Activated CD8-positive, alpha-beta memory T cell treated with anti-CD3 and anti-CD28 coated beads for 36 hours (primary cell): ENCODE measurements at regions not wholly inside any gene's neighbourhood (a gene's known extent, or its start where the extent isn't known, plus 50 kb on each side); places are given as distances from the start of the nearest gene placed in this dataset.

ENCODE experiments used
- CTCF ChIA-PET: fragments of 350-600 bp; sonication (Branson Sonifier 250); formaldehyde crosslinking; loops from one replicate; lab custom pipeline; 2021; ENCODE audit warnings: antibody characterized with exemption; lab: Charles Lee
- POLR2A ChIA-PET: fragments of 350-600 bp; sonication (Branson Sonifier 250); formaldehyde crosslinking; loops from one replicate; lab custom pipeline; 2021; ENCODE audit warnings: antibody characterized with exemption; lab: Charles Lee

DNA sequence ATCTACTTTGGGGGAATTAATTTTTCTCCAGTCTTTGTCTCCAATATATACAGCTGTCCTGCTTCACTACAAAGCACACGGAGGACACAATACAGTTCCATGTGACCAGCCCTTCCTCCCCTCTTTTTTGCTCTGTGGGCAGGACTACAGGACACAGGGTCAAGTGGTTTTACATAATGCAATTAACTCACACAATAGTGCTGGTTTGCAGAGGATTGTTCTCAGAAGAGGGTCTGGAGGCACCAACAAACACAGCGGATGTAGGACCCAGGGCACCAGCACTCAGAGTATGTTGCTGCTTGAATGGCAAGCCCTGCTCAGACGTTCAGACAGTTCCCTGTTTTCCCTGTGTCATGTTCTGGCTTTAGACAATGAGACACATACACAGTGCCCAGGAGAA lies 52.0 kb upstream of the NPTX2 start:
- CTCF ChIA-PET: no interaction called here
- POLR2A ChIA-PET: no interaction called here

DNA sequence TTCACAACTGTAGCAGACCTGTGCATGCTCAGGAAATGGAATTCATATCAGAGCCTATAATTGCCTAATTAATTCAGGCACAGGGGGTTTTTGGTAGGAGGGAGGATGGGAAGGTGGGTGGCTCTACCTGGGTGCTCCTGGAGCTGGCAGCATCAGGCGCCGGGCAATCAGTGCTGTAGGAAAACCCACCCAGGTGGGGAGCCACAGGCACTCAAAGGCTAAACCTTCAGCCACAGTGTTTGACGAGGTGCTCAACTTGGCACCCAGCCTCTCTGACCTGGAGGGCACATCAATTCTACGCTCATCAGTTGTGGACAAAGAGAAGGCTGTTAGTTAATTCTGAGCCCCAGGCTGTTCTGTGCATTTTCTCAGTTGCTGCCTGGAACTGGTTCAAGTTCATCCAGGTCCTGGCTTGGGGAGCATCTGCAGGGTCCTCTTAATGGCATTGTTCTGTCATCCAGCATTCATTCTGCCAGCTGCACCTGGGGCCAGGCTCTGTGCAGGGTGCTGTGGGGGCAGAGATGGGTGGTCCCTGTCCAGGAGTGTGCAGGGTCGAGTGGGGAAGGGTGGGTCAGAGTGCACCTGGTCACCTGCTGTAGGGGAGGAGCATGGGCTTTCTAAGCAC lies 54.1 kb upstream of the NPTX2 start:
- CTCF ChIA-PET: no interaction called here
- POLR2A ChIA-PET: no interaction called here

DNA sequence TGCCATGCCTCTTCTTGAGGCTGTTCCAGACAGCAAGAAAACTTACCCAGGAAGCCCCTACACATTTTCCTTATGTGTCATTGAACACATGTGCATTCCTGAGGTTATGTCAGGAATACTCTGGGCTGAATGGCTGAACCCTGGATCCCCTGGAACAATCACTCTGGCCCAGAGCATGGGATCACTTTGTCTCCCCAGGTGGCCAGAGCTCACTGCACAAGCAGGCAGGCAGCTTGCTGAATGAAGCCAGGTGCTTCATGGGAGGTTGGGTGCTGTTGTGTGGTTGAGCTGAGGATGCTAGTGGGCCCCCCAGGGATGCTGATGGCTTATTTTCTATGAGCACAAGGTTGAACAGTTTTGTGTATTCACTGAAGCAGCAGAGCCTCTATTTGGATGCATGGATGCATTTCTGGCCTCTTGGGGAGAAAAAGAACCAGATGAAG lies 54.7 kb upstream of the NPTX2 start:
- ChIA-PET POLR2A (no interaction called here), CTCF (no interaction called here)

DNA sequence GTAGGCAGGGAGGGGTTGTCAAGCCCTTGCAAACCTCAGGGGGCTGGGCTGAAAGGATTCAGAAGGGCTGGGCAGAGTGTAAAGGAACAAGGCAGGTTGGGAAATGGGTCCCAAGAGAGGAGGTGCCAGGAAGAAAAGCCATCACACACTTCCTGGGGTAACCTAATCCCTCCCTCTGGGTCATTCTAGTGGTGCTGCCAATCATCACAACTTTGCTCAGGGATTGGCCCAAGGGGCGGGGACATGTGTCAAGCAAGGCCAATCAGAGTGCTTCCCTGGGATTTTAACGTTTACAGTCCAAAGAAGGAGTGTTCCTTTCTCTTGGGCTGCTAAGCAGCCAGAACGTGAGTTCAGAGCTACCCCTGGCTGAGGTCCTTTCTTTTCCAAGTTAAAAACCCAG lies 57.1 kb upstream of the NPTX2 start:
- ChIA-PET CTCF (no interaction called here), POLR2A (no interaction called here)

DNA sequence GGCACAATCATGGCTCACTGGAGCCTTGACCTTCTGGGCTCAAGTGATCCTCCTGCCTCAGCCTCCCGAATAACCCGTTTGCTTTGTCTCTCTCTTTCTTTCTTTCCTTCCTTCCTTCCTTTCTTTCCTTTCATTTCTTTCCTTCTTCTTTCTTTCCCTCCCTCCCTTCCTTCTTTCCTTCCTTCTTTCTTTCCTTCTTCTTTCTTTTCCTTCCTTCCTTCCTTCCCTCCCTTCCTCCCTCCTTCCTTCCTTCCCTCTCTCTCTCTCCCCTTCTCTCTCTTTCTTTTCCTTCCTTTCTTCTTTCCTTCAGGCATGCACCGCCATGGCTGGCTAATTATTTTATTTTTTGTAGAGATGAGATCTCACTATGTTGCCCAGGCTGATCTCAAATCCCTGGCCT lies 57.9 kb upstream of the NPTX2 start:
- CTCF ChIA-PET: no interaction called here
- POLR2A ChIA-PET: no interaction called here

DNA sequence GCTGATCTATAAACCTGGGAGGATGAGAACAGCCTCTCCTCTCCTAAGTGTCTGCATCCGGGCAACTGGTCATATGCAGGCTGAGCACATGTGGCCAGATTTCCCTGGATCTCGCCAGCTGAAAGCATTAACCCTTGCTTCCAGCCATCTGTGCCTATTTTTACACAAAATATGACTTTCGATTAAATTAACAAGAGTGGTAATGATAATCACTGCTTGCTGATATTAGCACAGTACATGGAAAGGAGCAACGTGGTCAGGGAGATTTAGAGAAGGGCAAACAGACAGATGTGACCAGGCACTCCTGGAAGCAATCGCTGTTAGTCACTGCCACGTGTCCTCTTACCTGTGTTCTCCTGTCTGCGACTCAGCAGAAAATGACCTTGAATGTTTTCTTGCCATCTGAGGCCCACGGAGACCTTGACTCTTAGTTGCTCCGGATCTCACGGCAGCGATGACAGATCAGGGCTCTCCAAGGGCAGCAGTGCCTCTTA lies 59.5 kb upstream of the NPTX2 start:
- POLR2A ChIA-PET: no interaction called here
- CTCF ChIA-PET: no interaction called here

DNA sequence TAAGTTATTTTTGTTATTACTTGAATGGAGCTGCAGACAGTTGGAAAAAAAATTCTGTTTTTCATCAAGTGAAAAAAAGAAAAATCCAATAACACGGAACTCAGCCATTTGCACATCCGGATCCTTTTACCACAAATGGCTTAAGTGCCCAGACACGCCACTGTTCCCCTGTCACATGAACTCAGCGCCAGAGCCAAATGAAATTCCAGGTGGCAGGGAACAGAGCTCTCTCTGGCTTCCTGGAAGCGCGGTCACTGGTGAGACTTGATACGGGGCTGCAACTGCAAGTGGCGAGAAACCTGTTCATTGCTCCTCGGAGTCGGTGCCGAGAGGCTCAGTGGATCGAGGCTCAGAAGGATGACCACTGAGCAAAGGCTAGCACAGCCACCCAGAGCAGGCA lies 60.8 kb upstream of the NPTX2 start:
- ChIA-PET POLR2A (no interaction called here), CTCF (no interaction called here)

DNA sequence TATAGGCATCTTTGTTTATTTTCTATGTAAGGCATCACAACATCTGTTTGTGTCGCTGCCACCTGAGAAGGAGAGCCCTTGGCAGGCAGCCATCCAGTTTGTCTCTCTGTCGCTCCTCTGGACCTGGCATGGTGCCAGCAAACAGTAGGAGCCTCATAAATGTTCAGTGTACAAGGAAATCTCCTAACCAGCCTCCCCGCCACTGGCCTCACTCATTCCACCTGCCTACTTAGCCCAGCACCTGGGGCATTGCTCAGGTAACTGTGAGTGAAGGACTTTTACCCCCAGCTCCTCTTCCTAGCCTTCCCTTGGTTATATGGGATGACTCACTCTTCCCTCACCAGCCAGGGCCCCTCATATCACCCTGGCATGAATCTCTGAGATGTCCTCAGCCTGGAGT lies 61.7 kb upstream of the NPTX2 start:
- ChIA-PET CTCF (no interaction called here), POLR2A (no interaction called here)

DNA sequence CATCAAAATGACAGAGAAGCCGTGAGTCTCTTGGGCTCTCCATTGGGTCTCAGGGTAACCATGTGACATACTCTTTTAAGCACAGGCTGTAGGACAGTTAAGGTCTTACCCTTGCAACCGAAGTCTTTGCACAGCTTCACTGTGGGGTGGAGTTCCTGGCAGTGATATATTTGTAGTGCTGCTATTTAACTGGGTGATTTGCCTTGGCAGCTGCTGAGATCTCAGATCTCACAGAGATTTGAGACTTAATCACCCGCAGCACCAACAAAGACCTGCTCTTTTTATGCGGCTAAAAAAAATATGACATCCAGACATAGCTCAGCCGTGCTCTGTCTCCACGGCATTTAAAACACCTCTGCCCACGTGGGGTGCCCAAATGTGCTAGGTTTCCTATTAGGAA lies 63.4 kb upstream of the NPTX2 start:
- ChIA-PET POLR2A (no interaction called here), CTCF (no interaction called here)

DNA sequence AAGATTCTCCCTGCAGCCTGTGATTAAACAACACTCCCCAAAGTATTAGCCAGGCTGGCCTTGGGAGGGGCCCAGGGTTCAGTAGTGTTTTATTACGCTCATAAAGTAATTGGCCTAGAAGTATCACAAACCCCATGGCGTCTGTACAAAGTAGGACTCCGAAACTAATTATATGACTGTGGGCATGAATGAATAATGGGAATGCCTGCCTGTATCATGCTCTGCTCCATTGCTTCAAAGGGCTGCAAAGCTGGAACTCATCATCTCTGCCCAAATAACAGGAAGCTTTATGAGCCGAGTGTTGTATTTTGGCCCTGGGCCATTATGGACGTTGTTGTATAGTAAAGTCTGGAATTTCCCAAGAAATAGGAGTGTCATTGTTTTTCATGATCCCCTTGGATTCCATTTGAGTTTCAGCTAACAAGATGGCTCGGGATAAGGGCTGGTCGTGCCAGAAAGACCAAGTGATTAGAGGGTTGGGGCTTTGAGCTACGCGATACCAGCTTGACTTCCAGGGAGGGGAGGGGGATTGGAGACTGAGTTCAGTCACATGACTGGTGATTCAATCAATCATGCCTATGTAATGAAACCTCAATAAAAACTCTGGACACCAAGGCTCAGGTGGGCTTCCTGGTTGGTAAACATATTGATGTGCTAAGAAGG lies 65.3 kb upstream of the NPTX2 start:
- ChIA-PET POLR2A (no interaction called here), CTCF (no interaction called here)

DNA sequence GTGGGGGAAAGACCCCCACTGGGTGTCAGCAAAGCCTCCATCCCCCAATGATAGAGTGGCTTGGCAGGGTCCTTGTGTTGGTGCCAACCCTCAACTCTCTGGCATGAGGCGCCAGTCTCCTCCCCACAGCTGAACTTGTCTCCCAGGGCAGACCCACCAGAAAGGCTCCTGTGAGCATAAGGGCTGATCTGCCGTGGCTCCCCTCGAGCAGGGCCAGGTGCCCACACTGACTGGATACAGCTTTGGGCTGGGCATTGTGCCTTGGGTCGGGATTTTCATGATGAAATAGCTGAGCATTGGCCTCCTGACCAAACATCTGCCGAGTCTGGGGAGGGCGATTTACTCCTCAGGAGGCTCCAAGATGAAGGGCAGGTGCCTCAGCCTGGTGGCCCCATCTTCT lies 68.1 kb upstream of the NPTX2 start:
- CTCF ChIA-PET: no interaction called here
- POLR2A ChIA-PET: no interaction called here

DNA sequence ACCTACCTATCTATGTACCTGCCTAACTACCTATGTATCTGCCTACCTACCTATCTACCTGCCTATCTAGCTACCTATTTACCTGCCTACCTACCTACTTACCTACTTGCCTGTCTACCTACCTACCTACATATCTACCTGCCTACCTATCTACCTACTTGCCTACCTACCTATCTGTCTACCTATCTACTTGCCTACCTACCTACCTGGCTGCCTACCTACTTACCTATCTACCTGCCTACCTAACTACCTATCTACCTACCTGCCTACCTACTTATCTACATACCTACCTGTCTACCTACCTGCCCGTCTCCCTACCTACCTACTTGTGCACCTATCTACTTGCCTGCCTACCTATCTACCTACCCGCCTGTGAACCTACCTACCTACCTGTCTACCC lies 68.7 kb upstream of the NPTX2 start:
- ChIA-PET POLR2A (no interaction called here), CTCF (no interaction called here)

DNA sequence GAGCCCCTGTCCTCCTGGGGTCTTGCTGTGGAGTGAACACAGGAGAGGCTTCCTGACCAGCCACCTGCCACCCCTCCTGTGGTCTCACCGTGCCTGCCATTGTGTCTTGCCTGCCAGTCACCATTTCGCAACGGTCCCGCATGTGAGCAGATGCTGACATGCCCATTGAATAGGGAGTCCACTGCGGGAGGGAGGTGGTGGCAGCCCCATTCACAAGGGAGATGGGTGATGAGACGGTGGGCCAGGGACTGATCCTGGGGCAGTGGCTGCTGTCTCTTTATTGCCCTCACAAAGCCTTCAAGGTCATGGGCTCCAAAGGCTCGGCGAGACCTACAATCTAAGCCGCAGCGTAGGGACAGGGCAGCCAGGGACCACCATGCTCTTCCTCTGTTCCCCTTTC lies 76.0 kb upstream of the NPTX2 start:
- CTCF ChIA-PET: no interaction called here

DNA sequence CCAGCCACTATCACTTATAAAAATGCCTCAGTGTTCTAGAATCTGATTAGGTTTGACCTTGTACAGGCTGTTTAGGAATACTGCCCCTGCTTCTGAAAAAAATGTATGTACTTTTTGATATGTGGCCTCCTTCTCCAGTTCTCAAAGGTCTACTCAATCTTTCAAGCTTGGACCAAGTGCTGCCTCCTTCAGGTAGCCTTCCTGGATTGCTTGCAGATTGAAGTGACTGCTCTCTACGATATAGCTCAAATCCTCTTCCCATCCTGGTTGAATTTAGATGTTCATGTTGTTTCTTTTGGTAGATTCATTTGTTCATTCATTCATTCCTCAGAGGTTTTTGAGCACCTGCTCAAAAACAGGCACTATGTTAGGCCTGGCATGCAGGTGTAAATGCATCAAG lies 77.2 kb upstream of the NPTX2 start:
- CTCF ChIA-PET: no interaction called here
- POLR2A ChIA-PET: no interaction called here

More for the DNA sequence above, 76.0 kb upstream of the NPTX2 start:
- POLR2A ChIA-PET: no interaction called here

DNA sequence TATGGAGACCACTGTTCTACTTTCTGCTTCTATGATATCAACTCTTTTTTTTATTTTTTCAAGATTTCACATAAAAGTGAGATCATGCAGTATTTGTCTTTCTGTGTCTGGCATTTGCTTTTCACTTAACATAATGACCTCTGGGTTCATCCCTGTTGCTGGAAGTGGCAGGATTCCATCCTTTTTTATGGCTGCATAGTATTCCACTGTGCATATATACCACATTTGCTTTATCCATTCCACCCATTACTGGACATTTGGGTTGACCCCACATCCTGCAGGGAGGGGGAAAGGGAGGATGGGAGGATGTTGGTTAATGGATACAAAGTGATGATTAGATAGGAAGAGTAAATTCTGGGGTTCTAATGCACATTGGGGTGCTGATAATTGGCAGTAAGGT lies 80.3 kb upstream of the NPTX2 start:
- POLR2A ChIA-PET: no interaction called here

DNA sequence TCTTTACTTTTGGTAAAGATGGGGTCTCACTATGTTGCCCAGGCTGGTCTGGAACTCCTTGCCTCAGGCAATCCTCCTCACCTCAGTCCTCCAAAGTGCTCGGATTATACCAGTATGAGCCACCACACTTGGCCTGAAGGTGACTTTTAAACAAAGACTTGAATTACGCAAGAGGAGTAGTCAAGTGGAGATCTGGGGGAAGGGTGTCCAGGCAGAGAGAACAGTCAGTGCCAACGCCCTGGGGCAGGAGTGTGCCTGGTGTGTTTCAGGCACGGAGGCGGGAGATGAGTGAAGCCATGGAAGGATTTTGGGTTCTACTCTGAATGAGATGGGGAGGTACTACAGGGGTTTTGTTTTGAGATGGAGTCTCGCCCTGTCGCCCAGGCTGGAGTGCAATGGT lies 82.6 kb upstream of the NPTX2 start:
- ChIA-PET POLR2A (no interaction called here), CTCF (no interaction called here)

More for the DNA sequence above, 80.3 kb upstream of the NPTX2 start:
- CTCF ChIA-PET: no interaction called here

DNA sequence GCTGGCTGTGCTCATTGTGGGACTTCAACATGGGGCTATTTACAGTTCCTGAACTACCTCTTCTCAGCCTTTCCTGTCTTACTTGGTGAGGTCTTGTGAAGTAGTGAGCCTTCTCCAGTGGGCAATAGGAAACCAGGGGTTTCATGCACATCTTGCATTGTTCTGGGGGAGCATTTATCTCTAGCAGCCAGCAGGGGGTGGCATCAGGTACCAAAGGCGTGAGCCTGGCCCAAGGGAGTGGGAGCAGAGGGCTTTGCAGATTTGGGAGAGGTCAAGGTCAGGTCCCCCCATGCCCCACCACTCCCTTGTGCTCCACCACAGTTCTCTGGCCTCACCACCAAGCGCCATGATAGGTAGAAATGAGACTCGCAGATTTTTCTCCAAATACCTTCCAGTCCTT lies 85.4 kb upstream of the NPTX2 start:
- ChIA-PET POLR2A (no interaction called here), CTCF (no interaction called here)

DNA sequence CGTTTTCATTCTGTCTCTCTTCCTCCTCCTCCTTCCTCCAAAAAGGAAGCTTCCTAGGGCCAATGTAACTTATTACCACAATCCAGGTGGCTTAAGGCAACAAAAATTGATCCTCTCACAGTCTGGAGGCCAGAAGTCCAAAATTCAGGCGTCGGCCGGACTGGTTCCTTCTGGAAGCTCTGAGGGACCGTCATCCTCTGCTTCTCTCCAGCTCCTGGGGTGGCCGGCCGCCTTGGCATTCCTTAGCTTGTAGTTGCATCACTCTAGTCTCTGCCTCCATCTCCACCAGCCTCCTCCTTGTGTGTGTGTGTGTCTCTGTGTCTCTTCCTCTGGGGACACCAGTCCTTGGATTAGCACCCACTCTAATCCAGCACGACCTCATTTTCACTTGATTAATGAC lies 89.0 kb upstream of the NPTX2 start:
- ChIA-PET CTCF (interaction anchor here (0.7 kb wide), 1 partner anchor 1192 kb away, joined by 3 read pairs; no protein-coding TSS in a partner anchor), POLR2A (no interaction called here)

DNA sequence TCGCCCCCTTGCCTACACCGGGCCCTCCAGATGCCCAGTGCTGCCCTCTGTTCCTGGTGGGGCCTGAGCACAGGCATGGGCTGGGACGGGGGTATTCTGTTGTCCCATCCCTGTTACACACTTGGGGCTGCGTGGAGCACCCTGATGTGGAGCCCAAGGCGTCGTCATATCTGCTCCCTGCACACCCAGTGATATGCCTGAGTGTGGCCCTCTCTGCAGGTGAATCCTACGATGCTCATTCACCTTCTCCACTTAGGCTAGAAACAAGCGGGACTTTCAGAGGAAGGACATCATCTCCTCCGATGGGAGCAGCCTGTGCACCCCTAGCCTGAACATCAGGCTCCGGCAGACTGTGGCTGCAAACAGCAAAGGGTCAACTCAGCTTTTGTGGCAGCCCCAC lies 91.0 kb upstream of the NPTX2 start:
- ChIA-PET POLR2A (no interaction called here), CTCF (no interaction called here)

DNA sequence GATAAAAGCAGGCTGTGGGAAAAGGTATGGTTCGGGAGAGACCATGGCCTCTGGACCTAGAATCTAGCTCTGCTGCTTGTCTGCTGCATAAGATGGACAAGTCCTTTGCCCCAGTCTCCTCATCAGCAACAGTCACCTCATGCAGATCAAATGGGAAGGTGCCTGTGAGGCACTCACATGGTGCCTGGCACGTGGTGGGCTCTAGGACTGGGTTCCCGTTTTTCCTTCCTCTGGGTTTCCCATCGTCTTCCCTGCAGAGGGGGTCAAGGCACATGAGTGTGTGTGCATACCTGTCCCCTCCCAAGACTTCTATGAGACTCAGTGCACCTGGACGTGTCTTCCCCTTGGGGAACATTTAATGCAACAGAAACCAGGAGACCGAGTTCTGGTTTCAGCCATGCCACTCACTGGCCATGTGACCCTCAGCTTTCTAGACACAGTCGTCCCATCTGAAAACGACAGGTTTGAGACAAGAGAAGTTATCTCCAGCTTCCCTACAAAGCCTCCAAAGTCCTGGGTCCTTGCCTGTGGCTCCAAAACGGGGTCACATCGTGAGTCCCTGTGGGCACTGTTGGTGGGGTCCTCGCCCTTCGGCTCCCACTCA lies 95.9 kb upstream of the NPTX2 start:
- CTCF ChIA-PET: no interaction called here
- POLR2A ChIA-PET: no interaction called here

DNA sequence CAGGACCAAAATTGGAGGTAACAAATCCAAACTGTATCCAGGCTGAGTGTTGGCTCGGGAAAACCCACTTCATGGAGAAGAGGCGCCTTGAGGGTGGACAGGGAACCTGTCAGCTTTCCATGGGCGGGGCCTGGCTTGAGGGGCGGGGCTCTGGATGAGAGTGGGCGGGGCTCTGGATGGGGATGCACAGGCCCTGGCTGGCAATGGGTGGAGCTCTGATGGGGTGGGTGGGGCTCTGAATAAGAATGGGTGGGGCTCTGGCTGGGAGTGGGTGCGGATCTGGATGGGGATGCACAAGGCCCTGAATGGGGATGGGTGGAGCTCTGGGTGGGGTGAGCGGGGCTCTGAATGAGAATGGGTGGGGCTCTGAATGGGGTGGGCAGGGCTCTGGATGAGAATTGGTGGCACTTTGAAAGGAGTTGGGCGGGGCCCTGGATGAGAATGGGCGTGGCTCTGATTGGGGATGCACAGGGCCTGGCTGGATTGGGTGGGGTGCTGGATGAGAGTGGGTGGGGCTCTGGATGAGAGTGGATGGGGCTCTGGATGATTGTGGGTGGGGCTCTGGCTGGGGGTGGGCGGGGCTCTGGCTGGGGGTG lies 96.6 kb upstream of the NPTX2 start:
- CTCF ChIA-PET: no interaction called here
- POLR2A ChIA-PET: no interaction called here
